ENCODE measurements at regions not wholly inside any gene's neighbourhood (a gene's known extent, or its start where the extent isn't known, plus 50 kb on each side); places are given as distances from the start of the nearest gene placed in this dataset.
"Not testable (repeated sequence)": the region's sequence is repeated elsewhere in the genome, so short reads cannot be mapped to it uniquely, and the experiment has no call there.

- Histone ChIP-seq H3K27me3 (ENCODE audit: control insufficient read depth, insufficient read depth, low read length) (no peaks in the 10 kb centered on the region), H3K4me3 (ENCODE audit: insufficient read depth, low read depth, low read length) (no peak overlapping the region), H3K36me3 (replicated peaks; ENCODE audit: control insufficient read depth, insufficient read depth, low read length) (no peaks in the 10 kb centered on the region)
- DNase-seq: no peak
These were observed 573.0 kb downstream of the CD109 start for GRCh38 chr6:74268815-74269599.

- DNase-seq: no peak
These were observed 564.0 kb downstream of the CD109 start for GRCh38 chr6:74259981-74260380.

DNA sequence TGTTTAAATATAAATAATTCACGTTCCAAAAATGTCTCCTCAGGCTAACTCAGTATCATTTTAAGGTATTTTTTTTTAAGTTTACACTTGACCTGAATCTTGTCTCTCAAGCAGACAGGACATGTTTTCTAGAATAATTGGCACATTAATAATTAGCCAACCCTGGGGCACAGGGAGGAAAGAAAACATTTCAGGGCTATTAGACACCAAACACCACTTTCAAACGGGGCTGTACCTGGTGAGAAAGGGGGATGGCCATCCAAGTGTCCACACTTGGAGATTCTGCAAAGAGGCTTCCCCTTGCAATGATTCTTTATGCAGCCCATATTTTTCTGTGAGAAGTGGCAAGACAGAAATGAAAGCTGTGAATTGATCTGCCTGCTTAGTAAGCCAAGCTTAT is 560.8 kb downstream of the CD109 start:
- no peaks in the 10 kb centered on the region for H3K27me3 ChIP-seq (ENCODE audit: control insufficient read depth, insufficient read depth, low read length)
- H3K4me3 ChIP-seq (ENCODE audit: insufficient read depth, low read depth, low read length): no peak overlapping the region
- no peak for DNase-seq
- no peaks in the 10 kb centered on the region for H3K36me3 ChIP-seq (replicated peaks; ENCODE audit: control insufficient read depth, insufficient read depth, low read length)

More at GRCh38 chr6:74259981-74260380, 564.0 kb downstream of the CD109 start:
- no peak overlapping the region for H3K4me3 ChIP-seq (ENCODE audit: insufficient read depth, low read depth, low read length)
- no peaks in the 10 kb centered on the region for H3K36me3 ChIP-seq (replicated peaks; ENCODE audit: control insufficient read depth, insufficient read depth, low read length)
- H3K27me3 ChIP-seq (ENCODE audit: control insufficient read depth, insufficient read depth, low read length): no peaks in the 10 kb centered on the region

- H3K36me3 ChIP-seq (replicated peaks; ENCODE audit: control insufficient read depth, insufficient read depth, low read length): no peaks in the 10 kb centered on the region
- no peak for DNase-seq
- no peaks in the 10 kb centered on the region for H3K27me3 ChIP-seq (ENCODE audit: control insufficient read depth, insufficient read depth, low read length)
- no peak overlapping the region for H3K4me3 ChIP-seq (ENCODE audit: insufficient read depth, low read depth, low read length)
These were observed 560.4 kb downstream of the CD109 start for GRCh38 chr6:74256381-74256780.

GRCh38 chr6:74255007-74255406 is 559.0 kb downstream of the CD109 start:
- not testable (repeated sequence) for DNase-seq; H3K4me3 ChIP-seq (ENCODE audit: insufficient read depth, low read depth, low read length); H3K36me3 ChIP-seq (replicated peaks; ENCODE audit: control insufficient read depth, insufficient read depth, low read length); H3K27me3 ChIP-seq (ENCODE audit: control insufficient read depth, insufficient read depth, low read length)

DNA sequence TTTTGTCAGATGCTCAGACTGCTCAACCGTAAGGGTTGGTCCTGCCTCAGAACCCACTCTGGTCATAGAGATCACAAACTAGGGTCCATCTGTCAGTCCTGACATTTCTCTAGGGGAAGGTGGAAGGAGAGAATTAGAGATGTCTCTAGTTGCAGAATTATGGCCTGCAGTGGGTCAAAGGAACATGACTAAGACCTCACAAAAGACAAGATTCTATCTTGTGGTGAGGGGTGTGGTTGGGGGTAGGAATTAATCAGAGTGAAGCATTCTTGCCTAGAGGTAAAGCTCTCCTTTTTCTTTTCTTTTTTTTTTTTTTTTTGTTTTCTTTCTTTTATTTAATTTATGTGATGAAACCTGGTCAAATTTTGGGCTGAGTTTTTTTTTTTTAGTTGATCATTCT is 558.1 kb downstream of the CD109 start:
- not testable (repeated sequence) for DNase-seq; H3K27me3 ChIP-seq (ENCODE audit: control insufficient read depth, insufficient read depth, low read length); H3K36me3 ChIP-seq (replicated peaks; ENCODE audit: control insufficient read depth, insufficient read depth, low read length); H3K4me3 ChIP-seq (ENCODE audit: insufficient read depth, low read depth, low read length)

GRCh38 chr6:74253261-74253660 is 557.3 kb downstream of the CD109 start:
- Histone ChIP-seq H3K27me3 (ENCODE audit: control insufficient read depth, insufficient read depth, low read length) (no peaks in the 10 kb centered on the region), H3K36me3 (replicated peaks; ENCODE audit: control insufficient read depth, insufficient read depth, low read length) (no peaks in the 10 kb centered on the region), H3K4me3 (ENCODE audit: insufficient read depth, low read depth, low read length) (no peak overlapping the region)
- DNase-seq: no peak

DNA sequence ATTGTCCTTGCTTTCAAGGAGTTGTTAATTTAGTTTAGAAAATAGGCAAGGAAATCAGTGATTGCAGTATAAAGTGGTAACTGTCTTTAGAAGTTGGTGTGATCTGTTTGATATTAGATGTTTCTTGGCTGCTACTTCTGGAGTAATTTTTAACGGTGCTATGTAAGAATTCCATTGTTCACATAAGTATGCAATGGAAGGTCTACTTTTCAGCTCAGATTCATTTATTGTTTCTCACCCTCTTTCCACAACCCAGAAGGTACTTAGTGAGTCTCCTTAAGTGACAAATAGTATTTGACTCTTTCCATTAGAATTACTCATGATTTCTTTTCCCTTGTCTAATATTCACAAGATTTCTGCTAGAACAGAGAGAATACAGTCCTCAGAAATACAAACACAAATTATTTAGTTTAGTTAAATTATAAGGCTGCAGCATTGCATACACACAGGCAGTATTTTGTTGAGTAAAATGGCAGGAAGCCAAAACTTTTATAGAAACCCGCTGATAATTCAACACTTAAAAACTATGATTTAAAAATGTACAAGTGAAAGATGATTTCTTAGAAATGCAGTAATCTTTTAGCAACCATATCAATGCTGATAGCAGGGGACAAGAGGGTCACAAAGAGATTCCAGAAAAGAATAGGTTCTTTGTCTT is 554.3 kb downstream of the CD109 start:
- no peak for DNase-seq
- H3K36me3 ChIP-seq (replicated peaks; ENCODE audit: control insufficient read depth, insufficient read depth, low read length): no peaks in the 10 kb centered on the region
- no peaks in the 10 kb centered on the region for H3K27me3 ChIP-seq (ENCODE audit: control insufficient read depth, insufficient read depth, low read length)
- H3K4me3 ChIP-seq (ENCODE audit: insufficient read depth, low read depth, low read length): no peak overlapping the region

DNA sequence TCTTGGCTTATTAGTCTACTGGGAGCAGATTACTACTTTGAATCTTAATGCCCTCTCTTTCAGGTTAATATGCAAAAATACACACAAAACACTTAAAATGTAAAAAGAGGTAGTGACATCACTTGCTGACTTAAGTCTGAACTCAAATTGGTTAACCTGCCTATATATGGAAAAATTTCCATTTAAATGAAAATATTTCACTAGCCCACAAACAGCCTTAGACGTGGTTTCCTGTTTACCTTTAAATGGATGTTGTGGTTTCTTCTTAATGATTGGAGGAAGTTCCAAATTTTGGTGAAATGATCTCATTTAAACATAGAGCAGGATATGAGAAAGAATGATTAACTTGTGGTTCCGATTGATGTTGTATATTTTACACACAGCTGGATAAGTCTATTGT is 553.7 kb downstream of the CD109 start:
- Histone ChIP-seq H3K36me3 (replicated peaks; ENCODE audit: control insufficient read depth, insufficient read depth, low read length) (no peaks in the 10 kb centered on the region), H3K27me3 (ENCODE audit: control insufficient read depth, insufficient read depth, low read length) (no peaks in the 10 kb centered on the region), H3K4me3 (ENCODE audit: insufficient read depth, low read depth, low read length) (no peak overlapping the region)
- DNase-seq: no peak

DNA sequence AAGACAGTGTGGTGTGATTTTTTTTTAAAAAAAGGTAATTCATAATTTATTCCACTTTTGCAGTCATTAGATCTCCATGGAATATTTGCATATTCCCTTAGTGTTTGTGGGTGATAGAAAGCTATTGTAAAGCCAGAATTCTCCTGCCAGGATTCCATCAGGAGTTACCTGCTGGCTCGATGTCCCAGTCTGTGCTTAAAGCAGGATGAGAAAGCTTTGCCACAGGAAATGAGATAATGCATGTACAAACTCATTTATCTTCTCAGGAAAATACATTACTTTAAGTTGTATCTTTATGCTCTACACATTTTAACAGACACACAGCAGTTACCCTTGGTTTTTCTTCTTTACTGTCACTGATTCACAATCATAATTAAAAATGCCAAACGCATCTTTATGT is 553.0 kb downstream of the CD109 start:
- Histone ChIP-seq H3K4me3 (ENCODE audit: insufficient read depth, low read depth, low read length) (no peak overlapping the region), H3K27me3 (ENCODE audit: control insufficient read depth, insufficient read depth, low read length) (no peaks in the 10 kb centered on the region), H3K36me3 (replicated peaks; ENCODE audit: control insufficient read depth, insufficient read depth, low read length) (no peaks in the 10 kb centered on the region)
- no peak for DNase-seq

DNA sequence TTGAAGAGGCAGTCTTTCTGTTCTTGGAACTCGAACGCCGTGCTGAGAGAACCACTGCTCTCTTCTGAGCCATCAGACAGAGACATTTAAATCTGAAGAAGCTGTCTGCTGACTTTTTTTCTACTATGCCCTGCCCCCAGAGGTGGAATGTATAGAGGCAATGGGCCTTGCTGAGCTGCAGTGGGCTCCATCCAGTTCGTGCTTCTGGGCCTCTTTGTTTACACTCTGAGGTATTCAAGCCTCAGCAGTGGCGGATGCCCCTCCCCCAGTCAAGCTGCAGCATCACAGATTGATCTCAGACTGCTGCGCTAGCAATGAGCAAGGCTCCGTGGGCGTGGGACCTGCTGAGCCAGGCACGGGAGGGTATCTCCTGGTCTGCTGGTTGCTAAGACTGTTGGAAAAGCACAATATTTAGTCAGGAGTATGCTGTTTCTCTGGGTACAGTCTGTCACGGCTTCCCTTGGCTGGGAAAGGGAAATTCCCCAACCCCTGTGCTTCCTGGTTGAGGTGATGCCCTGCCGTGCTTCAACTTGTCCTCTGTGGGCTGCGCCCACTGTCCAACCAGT is 526.8 kb downstream of the CD109 start:
- Histone ChIP-seq H3K36me3 (replicated peaks; ENCODE audit: control insufficient read depth, insufficient read depth, low read length) (no peaks in the 10 kb centered on the region), H3K27me3 (ENCODE audit: control insufficient read depth, insufficient read depth, low read length) (no peaks in the 10 kb centered on the region), H3K4me3 (ENCODE audit: insufficient read depth, low read depth, low read length) (no peak overlapping the region)
- no peak for DNase-seq

DNA sequence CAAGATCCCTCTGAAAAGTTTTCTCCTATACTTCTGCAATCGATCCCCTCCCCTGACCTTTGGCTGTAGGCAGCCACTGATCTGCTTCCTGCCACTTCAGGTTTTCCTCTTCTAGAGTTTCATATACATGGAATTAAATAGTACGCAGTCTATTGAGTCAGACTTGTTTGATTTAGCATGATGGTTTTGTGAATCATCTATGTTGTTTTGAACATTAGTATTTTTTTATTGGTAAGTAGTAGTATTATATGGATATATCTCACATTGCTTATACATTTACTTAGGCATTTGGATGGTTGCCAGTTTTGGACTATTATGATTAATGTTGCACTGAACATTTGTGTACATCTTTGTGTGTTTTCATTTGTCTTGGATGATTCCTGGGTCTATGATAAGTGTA is 518.0 kb downstream of the CD109 start:
- no peak for DNase-seq
- no peaks in the 10 kb centered on the region for H3K27me3 ChIP-seq (ENCODE audit: control insufficient read depth, insufficient read depth, low read length)
- no peak overlapping the region for H3K4me3 ChIP-seq (ENCODE audit: insufficient read depth, low read depth, low read length)
- no peaks in the 10 kb centered on the region for H3K36me3 ChIP-seq (replicated peaks; ENCODE audit: control insufficient read depth, insufficient read depth, low read length)

- H3K36me3 ChIP-seq (replicated peaks; ENCODE audit: control insufficient read depth, insufficient read depth, low read length): no peaks in the 10 kb centered on the region
- no peak overlapping the region for H3K4me3 ChIP-seq (ENCODE audit: insufficient read depth, low read depth, low read length)
- DNase-seq: no peak
These were observed 512.2 kb downstream of the CD109 start for GRCh38 chr6:74208239-74208638.

DNA sequence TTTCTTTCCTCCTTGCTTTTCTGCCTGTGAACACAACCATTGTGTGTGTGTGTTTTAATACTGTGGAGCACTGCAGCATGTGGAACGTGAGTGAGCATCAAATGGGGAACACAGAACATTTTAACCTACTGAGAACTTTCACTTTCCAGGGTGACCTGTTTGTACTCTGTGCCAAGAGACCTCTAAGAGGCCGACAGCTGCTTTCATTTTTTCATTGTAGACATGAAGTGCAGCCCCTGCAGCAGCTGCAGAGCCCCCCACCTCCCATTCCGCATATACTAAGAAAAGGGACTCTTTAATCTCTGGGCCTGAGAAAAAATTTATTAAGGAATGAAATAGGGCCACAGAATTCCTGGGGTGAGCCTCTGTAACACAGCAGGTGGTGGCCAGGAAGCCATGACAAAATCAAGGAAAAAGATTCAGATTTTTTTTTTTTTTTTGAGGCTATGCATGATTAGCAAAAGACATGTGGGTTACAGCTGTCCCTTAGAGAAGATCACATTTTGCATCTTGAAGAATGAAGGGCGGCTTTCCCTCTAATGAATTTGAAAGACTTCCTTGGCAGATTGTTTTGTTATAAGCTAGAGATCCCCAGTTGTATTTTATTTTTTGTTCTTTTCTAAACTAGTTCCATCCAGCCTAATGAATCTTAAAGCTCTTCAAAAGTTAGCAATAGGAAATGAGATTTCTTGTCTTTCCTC is 503.4 kb downstream of the CD109 start:
- H3K4me3 ChIP-seq (ENCODE audit: insufficient read depth, low read depth, low read length): no peak overlapping the region
- H3K36me3 ChIP-seq (replicated peaks; ENCODE audit: control insufficient read depth, insufficient read depth, low read length): no peaks in the 10 kb centered on the region
- peak; percentile 1 for DNase-seq

More at GRCh38 chr6:74208239-74208638, 512.2 kb downstream of the CD109 start:
- no peaks in the 10 kb centered on the region for H3K27me3 ChIP-seq (ENCODE audit: control insufficient read depth, insufficient read depth, low read length)

DNA sequence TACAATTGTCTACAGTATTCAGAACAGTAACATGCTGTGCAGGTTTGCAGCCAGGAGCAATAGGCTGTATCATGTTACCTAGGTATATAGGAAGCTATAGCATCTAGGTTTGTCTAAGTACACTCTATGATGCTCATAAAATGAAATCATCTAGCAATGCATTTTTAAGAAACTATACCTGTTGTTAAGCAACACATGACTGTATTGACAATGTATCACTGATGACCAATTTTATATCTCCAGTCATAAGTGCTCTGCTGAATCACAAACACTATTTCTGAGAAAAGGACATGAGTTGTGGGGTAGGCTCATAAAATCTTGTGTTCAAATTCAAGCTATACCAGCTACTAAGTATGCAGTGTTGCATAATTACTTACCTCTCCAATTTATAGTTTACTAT is 501.3 kb downstream of the CD109 start:
- no peak for DNase-seq
- no peak overlapping the region for H3K4me3 ChIP-seq (ENCODE audit: insufficient read depth, low read depth, low read length)

More for the DNA sequence above, 503.4 kb downstream of the CD109 start:
- no peaks in the 10 kb centered on the region for H3K27me3 ChIP-seq (ENCODE audit: control insufficient read depth, insufficient read depth, low read length)

More for the DNA sequence above, 501.3 kb downstream of the CD109 start:
- Histone ChIP-seq H3K36me3 (replicated peaks; ENCODE audit: control insufficient read depth, insufficient read depth, low read length) (no peaks in the 10 kb centered on the region), H3K27me3 (ENCODE audit: control insufficient read depth, insufficient read depth, low read length) (no peaks in the 10 kb centered on the region)

Measured in H7 (cell line).